Upper lobe of right lung (tissue), 1 donor: ENCODE measurements at regions not wholly inside any gene's neighbourhood (a gene's known extent, or its start where the extent isn't known, plus 50 kb on each side); places are given as distances from the start of the nearest gene placed in this dataset.

ENCODE experiments used
- ATAC-seq: fragments of 200-7000 bp; cut with Tn5 transposase; one replicate; pipeline ENCODE4 v1.9.1; 2020; ENCODE audit warnings: mild to moderate bottlenecking, moderate library complexity
- DNase-seq: peaks from one replicate; pipeline ENCODE4 v3.0.0-alpha.2; 2020
- H3K27ac ChIP-seq: fragments of 200-600 bp; one replicate; pipeline ENCODE4 v1.8.0; 2022
- H3K27me3 ChIP-seq: fragments of 200-600 bp; one replicate; pipeline ENCODE4 v1.8.0; 2022; ENCODE audit warnings: mild to moderate bottlenecking
- H3K36me3 ChIP-seq: fragments of 200-600 bp; one replicate; pipeline ENCODE4 v1.8.0; 2022
- H3K4me1 ChIP-seq: fragments of 200-600 bp; one replicate; pipeline ENCODE4 v1.8.0; 2022
- H3K4me3 ChIP-seq: fragments of 200-600 bp; one replicate; pipeline ENCODE4 v1.8.0; 2022; ENCODE audit warnings: mild to moderate bottlenecking
- H3K9me3 ChIP-seq: fragments of 200-600 bp; one replicate; pipeline ENCODE4 v1.8.0; 2022
- intact Hi-C: fragments of 100-400 bp; cut with DNase I; formaldehyde crosslinking; loops from one replicate; pipeline ENCODE4 v1.11.0; 2022
- TF ChIP-seq, protein P1 (sequence below): fragments of 200-600 bp; IDR thresholded peaks from one replicate; pipeline ENCODE4 v1.8.0; 2022; ENCODE audit warnings: antibody characterized with exemption
- donor health status: DM: no; HTN: yes; CAD: no; lungs with severe emphysema.

DNA sequence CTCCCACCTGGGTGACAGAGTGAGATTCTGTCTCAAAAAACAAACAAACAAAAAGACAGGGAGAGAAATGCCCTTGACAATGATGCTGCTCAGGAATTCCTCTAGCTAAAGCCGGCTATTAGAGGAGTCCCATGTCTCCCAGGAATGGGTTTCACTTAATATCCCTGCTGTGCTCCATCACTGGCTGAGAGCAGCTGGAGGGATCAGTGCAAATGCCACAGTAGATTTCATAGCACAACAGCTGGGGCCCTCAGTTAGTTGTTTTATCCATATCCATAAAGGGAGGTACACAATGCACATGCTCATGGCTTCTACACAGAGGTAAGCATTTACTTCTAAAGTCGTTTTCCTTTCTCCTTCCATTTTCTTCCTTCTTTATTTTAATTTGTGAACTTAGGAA, 742.0 kb upstream of the POU3F2 start:
- TF ChIP-seq, protein P1, sequence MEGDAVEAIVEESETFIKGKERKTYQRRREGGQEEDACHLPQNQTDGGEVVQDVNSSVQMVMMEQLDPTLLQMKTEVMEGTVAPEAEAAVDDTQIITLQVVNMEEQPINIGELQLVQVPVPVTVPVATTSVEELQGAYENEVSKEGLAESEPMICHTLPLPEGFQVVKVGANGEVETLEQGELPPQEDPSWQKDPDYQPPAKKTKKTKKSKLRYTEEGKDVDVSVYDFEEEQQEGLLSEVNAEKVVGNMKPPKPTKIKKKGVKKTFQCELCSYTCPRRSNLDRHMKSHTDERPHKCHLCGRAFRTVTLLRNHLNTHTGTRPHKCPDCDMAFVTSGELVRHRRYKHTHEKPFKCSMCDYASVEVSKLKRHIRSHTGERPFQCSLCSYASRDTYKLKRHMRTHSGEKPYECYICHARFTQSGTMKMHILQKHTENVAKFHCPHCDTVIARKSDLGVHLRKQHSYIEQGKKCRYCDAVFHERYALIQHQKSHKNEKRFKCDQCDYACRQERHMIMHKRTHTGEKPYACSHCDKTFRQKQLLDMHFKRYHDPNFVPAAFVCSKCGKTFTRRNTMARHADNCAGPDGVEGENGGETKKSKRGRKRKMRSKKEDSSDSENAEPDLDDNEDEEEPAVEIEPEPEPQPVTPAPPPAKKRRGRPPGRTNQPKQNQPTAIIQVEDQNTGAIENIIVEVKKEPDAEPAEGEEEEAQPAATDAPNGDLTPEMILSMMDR, result no peak
- Histone ChIP-seq H3K4me1 (no peaks in the 10 kb centered on the region), H3K9me3 (no peaks in the 10 kb centered on the region), H3K27ac (no peak overlapping the region), H3K27me3 (no peaks in the 10 kb centered on the region), H3K4me3 (no peak overlapping the region), H3K36me3 (no peaks in the 10 kb centered on the region)
- DNase-seq (no peak), ATAC-seq (no peak)
- intact Hi-C loops, result no loop called here

- ATAC-seq, result no peak
- no peaks in the 10 kb centered on the region for H3K9me3 ChIP-seq
- no peak overlapping the region for H3K4me3 ChIP-seq
- H3K27ac ChIP-seq, result no peak overlapping the region
- H3K36me3 ChIP-seq, result no peaks in the 10 kb centered on the region
- TF ChIP-seq, protein P1, result no peak
- no peaks in the 10 kb centered on the region for H3K4me1 ChIP-seq
- H3K27me3 ChIP-seq, result no peaks in the 10 kb centered on the region
- intact Hi-C loops, result no loop called here
- no peak for DNase-seq
Observed at GRCh38 chr6:98094696-98095095, 739.7 kb upstream of the POU3F2 start.

- H3K4me1 ChIP-seq, result no peaks in the 10 kb centered on the region
- intact Hi-C loops, result no loop called here
- DNase-seq, result no peak
- no peaks in the 10 kb centered on the region for H3K36me3 ChIP-seq
- H3K27ac ChIP-seq, result no peak overlapping the region
- TF ChIP-seq, protein P1, result no peak
- H3K27me3 ChIP-seq, result no peaks in the 10 kb centered on the region
- no peak for ATAC-seq
- no peaks in the 10 kb centered on the region for H3K9me3 ChIP-seq
- no peak overlapping the region for H3K4me3 ChIP-seq
Observed at GRCh38 chr6:98107801-98108200, 726.6 kb upstream of the POU3F2 start.

DNA sequence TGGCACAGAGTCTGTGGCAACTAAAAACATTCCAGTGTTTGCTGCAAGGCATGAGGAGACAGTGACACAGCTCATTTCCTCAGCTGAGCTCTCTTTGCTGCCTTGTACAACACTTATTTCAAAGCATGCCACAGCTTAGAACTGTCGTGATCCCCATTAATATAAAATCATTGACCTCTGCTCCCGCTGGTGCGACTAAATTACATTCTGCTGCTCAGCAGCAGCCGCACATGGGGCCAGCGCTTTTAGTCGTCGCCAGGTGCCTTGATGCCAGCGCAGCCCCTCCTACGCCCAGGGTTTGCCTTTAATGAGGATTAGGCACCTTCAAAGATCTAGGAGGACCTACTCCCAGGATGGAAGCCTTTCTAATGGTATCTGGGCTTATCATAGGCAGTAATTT, 717.9 kb upstream of the POU3F2 start:
- no peak overlapping the region for H3K4me3 ChIP-seq
- no peaks in the 10 kb centered on the region for H3K36me3 ChIP-seq
- no peaks in the 10 kb centered on the region for H3K9me3 ChIP-seq
- no peaks in the 10 kb centered on the region for H3K27me3 ChIP-seq
- intact Hi-C loops, result no loop called here
- TF ChIP-seq, protein P1, result no peak
- no peaks in the 10 kb centered on the region for H3K4me1 ChIP-seq
- ATAC-seq, result no peak
- no peak for DNase-seq
- H3K27ac ChIP-seq, result no peak overlapping the region

DNA sequence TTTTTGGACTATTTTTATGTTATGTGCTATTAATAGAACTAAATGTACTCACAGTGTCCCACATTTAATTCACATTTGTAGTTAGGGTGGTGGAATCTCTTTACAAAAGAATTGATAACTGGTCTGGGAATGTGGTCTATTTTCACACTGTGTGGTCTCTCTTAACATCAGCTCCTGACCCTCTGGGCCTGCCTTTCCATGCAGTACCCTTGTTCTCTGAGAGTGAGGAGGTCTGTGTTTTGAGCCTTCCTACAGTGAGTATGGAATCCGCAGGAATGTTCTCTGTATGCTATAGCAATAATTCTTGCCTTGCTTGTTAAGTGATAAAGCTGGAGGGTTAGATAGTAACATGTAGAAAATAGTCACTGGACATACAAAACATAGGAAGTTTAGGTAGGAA, 717.3 kb upstream of the POU3F2 start:
- no peak for DNase-seq
- no peak overlapping the region for H3K27ac ChIP-seq
- H3K4me1 ChIP-seq, result no peaks in the 10 kb centered on the region
- no peak for ATAC-seq
- no peaks in the 10 kb centered on the region for H3K36me3 ChIP-seq
- intact Hi-C loops, result no loop called here
- no peaks in the 10 kb centered on the region for H3K9me3 ChIP-seq
- H3K27me3 ChIP-seq, result no peaks in the 10 kb centered on the region
- TF ChIP-seq, protein P1, result no peak
- H3K4me3 ChIP-seq, result no peak overlapping the region

- Histone ChIP-seq H3K9me3 (no peaks in the 10 kb centered on the region), H3K4me1 (no peaks in the 10 kb centered on the region), H3K27me3 (no peaks in the 10 kb centered on the region), H3K36me3 (no peaks in the 10 kb centered on the region), H3K27ac (no peak overlapping the region), H3K4me3 (no peak overlapping the region)
- intact Hi-C loops, result no loop called here
- DNase-seq, result no peak
- ATAC-seq, result no peak
- TF ChIP-seq, protein P1, result no peak
Observed at GRCh38 chr6:98118397-98119045, 715.9 kb upstream of the POU3F2 start.
